ENCODE measurements at regions not wholly inside any gene's neighbourhood (a gene's known extent, or its start where the extent isn't known, plus 50 kb on each side); places are given as distances from the start of the nearest gene placed in this dataset.

DNA sequence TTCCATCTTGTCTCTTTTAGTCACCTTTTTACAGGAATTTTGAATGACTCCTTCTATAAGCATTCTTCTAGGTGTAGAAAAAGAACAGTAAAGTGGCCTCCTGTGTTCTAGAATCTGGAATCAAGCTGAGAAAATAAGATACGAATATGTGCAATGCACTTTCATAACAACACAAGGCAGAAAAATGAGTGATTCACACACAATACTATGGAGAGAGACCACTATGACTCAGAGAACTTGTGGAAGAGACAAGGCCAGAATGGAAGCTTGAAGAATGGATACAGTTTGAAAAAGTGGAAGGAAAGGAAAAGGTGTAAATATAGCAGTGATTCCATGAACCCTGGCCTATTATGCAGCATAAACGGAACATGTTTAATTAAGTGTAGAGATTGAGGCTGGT, 57.1 kb upstream of the SAMSN1 start:
- DNase-seq: no peak

- DNase-seq: no peak
Observed at GRCh38 chr21:14602382-14602958, 56.4 kb upstream of the SAMSN1 start.

- no peak for DNase-seq
Observed at GRCh38 chr21:14600569-14601297, 54.6 kb upstream of the SAMSN1 start.

- DNase-seq: no peak
Observed at GRCh38 chr21:14598065-14598464, 52.0 kb upstream of the SAMSN1 start.
